NCI-H1092 treated with DMSO at 0.1 percent for 48 hours (cell line): ENCODE measurements at regions not wholly inside any gene's neighbourhood (a gene's known extent, or its start where the extent isn't known, plus 50 kb on each side); places are given as distances from the start of the nearest gene placed in this dataset.
"Not testable (repeated sequence)": the region's sequence is repeated elsewhere in the genome, so short reads cannot be mapped to it uniquely, and the experiment has no call there.

Experiments
- DNase-seq: peaks from one replicate; lab custom pipeline; 2025; lab: John Stamatoyannopoulos, UW

- no peak for DNase-seq
Observed at GRCh38 chr3:95172164-95172943, 1109.5 kb downstream of the NSUN3 start.

GRCh38 chr3:95177096-95177495, 1114.2 kb downstream of the NSUN3 start:
- DNase-seq, result no peak

GRCh38 chr3:95184038-95184437, 1121.2 kb downstream of the NSUN3 start:
- no peak for DNase-seq

- no peak for DNase-seq
Observed at GRCh38 chr3:95189348-95189747, 1126.5 kb downstream of the NSUN3 start.

GRCh38 chr3:95197661-95198060, 1134.8 kb downstream of the NSUN3 start:
- DNase-seq, result no peak

- no peak for DNase-seq
Observed at GRCh38 chr3:95200384-95200783, 1137.5 kb downstream of the NSUN3 start.

GRCh38 chr3:95210878-95211277, 1148.0 kb downstream of the NSUN3 start:
- DNase-seq, result no peak

- DNase-seq, result no peak
Observed at GRCh38 chr3:95212117-95212516, 1149.3 kb downstream of the NSUN3 start.

DNA sequence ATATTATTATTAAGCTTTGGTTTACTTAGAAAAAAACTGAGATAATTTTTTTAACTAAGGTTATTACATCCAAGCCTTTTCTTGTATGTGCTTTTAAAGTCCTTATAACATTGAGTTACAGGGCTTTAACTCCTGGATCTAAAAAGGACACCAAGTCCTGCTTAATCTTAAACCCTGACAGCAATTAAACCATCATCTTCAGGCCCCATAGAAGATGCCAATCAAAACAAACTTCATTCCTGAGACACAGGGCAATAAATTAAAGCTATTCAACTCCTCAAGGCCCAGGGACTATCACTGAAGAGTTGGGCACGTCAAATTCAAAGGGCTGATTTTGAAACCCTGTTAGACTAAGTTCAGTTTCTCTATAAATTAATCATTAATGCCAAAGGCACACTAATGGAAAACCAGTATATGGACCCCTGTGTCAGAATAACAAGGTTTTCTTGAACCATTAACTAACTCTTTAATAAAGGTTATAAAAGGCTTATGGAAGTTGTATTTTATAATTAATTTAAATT, 1152.6 kb downstream of the NSUN3 start:
- DNase-seq, result no peak

DNA sequence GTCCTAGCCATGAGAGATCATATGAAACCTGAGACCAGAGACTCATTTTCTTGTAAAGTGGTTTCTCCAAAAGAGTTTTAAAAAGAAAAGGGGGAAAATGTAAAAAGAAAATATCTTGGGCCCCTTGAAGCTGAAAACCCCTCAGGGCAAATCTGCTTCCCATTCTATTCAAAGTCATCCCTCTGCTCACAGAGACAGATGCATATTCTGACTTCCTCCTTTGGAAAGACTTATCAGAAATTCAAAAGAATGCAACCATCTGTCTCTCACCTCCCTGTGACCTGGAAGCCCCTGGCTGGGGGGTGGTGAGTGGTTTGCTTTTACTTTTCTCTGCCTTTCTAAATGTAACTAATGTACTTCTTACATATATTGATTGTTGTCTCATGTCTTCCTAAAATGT, 1154.8 kb downstream of the NSUN3 start:
- no peak for DNase-seq

DNA sequence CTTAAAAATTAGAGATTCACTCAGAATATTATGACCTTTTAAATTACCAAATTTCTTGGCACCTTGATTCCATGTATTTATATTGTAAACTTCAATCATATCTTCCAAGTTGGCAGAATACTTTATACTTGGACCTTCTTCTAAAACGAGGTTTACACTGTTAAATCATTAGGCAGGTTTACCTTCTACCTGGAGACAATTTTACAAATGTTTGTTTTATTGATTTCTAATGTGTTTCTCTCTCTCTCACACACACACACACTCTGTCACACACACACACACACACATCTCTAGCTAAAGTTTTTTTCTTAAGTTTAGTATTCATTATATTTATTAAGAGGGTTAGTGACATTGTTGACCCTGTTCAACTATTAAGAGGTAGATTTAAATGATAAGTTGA, 1155.6 kb downstream of the NSUN3 start:
- DNase-seq, result no peak

DNA sequence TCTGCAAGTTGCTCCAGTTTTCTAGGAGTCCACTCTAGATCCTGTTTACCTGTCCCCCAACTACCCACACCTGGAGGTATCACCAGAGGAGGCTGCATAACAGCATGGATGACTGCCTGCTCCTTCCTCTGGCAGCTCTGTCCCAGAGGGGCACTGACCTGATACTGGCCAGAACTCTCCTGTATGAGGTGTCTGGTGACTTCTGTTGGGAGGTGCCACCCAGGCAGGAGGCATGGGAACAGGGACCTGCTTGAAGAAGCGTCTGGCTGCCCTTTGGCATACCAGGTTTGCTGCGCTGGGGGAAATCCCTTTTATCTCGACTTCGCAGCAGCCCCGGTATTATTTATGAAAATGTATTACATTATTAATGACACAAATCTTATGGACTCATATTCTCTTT, 1163.6 kb downstream of the NSUN3 start:
- DNase-seq, result no peak

GRCh38 chr3:95227092-95227491, 1164.2 kb downstream of the NSUN3 start:
- no peak for DNase-seq

GRCh38 chr3:95228416-95228815, 1165.6 kb downstream of the NSUN3 start:
- DNase-seq, result no peak

DNA sequence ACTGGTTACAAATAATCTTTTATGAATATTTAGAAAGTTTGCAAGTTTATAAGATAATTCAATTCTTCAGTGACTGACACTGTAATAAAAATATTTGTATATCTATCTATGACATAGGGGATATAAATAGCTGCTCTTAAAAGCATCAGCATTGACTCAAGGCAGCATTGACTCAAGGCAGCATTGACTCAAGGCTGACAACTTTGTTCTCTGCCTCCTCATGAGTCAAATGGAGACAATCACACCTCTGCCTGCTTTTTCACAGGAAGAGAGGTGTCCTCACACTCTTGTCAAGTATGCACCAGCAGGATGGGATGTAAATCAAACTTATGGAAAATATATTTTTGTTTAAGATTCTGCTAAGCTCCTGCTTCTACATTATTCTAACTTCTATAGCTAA, 1173.1 kb downstream of the NSUN3 start:
- no peak for DNase-seq

- no peak for DNase-seq
Observed at GRCh38 chr3:95237783-95238182, 1174.9 kb downstream of the NSUN3 start.

DNA sequence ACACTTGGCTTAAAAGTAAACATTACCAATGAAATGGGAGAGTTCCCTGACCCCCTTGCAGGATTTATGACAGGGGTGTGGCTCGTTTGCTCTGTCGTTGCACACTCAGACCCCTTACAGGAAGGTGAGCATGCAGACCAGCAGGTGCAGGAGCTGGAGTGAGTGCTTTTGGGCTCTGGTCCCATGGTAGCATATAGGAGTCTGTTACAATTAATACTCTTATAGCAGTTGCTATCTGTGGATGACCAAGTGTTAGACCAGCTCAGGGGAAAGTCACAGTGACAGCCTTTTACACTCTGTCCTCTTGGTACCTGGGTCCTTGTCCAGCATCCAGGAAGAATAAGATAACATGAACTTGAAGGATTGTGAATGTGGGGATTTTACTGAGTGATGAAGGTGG, 1177.5 kb downstream of the NSUN3 start:
- DNase-seq, result no peak

GRCh38 chr3:95241256-95241655, 1178.4 kb downstream of the NSUN3 start:
- not testable (repeated sequence) for DNase-seq

DNA sequence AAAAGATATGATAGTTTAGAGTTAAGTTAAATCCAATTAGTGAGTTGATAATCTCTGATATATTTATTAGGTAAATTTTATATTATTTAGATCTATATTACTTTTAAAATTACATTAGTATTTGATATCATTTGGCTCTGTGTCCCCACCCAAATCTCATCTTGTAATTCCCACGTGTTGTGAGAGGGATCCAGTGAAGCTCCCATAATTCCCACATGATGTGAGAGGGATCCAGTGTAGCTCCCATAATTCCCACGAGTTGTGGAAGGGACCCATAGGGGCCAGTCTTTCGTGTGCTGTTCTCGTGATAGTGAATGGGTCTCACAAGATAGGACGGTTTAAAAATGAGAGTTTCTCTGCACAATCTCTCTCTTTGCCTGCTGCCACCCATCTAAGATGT, 1183.6 kb downstream of the NSUN3 start:
- DNase-seq, result no peak

DNA sequence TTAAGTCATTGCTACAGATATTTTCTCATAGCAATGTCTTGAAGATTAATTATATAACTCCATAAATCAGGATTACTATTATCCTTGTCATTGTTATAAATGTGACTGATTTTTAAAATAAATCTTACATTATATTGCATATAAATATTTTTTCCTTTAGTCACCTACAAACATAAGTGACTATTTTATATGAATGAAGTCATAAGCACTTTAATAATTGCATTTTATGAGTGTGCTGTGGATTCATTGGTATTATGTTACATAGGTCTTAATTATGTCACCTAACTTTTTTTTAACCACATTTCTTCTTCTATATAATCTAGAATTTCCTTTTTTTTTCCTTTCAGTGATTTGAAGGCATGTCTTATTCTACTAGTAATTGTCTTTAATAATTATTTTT, 1191.2 kb downstream of the NSUN3 start:
- no peak for DNase-seq

GRCh38 chr3:95254758-95255157, 1191.9 kb downstream of the NSUN3 start:
- no peak for DNase-seq

DNA sequence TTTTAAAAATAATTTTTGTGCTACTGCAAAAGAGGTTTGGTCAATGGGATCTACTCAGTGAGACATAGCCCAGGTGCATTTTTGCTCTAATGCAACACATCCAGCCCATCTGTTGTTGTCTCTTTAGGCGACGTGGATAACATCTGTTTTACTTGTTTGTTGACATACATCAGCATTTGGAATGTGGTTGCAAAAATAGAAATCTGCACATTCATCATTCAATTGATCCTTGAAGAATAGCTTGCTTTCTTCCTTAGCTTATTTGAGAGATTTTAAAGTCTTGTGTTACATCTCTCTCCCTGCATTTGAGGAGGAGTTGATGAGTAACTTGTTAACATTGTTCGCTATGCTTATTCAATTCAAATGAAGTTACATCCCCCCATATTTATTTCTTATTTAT, 1202.3 kb downstream of the NSUN3 start:
- DNase-seq, result no peak

DNA sequence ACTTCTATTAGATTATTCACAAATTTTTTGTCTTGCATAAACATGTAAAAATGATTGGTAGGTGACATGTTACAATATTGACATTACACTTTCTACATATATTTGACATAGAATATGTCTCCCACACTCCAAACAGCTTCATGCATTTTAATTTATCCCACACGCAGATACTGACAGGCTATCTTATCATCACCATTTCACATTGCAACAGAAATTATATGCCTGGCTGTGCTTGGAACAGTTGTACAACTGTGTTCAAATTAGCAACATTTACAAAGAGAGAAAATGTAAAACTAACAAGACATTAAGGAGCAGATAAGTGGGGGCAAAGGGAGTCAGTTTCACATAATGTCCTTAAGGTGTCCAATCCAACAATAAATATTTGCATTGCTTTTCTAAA, 1208.5 kb downstream of the NSUN3 start:
- DNase-seq, result no peak

DNA sequence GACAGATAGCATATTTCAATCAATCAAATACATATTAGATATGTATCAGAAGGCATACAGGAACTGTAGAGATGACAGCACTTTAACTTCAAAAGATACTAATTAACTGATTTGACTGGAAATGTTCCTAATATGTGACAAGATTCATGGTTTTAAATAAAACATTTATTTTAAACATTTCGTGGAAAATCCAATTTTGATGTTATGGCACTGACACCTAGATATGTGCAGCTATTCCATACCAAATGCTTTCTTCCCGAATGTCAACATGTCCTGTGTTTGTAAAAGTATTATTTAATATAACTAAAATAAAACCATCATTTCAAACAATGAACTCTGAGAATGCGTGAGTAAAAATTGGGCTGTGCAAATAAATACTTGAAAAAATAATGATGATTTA, 1209.3 kb downstream of the NSUN3 start:
- DNase-seq, result no peak
